ENCODE measurements at regions not wholly inside any gene's neighbourhood (a gene's known extent, or its start where the extent isn't known, plus 50 kb on each side); places are given as distances from the start of the nearest gene placed in this dataset.
"Not testable (repeated sequence)": the region's sequence is repeated elsewhere in the genome, so short reads cannot be mapped to it uniquely, and the experiment has no call there.

DNA sequence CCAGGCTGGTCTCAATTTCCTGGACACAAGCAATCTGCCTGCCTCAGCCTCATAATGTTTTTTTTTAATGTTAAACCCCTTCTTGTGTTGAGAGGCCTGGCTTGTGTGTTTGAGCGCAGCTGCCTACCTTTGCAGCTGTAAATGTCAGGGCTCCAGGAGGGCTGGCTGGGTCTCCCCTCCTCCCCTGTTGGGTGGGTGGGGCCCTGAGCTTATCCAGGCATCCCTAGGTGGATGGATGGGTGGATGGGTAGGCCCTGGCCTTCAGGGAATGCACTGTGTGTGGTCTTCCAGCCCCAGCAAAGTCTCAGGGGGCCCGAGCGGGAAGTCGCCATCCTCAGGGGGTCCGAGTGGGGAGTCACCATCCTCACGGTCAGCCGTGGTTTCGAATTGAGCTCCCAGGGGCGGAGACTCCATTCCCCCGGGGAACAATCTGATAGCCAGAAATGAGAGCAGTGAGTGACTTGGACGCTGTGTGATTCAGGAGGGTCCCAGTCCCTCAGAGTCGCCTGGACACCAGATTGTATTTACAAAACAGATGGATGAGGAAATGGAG, 279.4 kb upstream of the PLGLB2 start:
- H3K36me3 ChIP-seq, H3K4me3 ChIP-seq, H3K9me3 ChIP-seq, DNase-seq, H3K27me3 ChIP-seq: not testable (repeated sequence)

DNA sequence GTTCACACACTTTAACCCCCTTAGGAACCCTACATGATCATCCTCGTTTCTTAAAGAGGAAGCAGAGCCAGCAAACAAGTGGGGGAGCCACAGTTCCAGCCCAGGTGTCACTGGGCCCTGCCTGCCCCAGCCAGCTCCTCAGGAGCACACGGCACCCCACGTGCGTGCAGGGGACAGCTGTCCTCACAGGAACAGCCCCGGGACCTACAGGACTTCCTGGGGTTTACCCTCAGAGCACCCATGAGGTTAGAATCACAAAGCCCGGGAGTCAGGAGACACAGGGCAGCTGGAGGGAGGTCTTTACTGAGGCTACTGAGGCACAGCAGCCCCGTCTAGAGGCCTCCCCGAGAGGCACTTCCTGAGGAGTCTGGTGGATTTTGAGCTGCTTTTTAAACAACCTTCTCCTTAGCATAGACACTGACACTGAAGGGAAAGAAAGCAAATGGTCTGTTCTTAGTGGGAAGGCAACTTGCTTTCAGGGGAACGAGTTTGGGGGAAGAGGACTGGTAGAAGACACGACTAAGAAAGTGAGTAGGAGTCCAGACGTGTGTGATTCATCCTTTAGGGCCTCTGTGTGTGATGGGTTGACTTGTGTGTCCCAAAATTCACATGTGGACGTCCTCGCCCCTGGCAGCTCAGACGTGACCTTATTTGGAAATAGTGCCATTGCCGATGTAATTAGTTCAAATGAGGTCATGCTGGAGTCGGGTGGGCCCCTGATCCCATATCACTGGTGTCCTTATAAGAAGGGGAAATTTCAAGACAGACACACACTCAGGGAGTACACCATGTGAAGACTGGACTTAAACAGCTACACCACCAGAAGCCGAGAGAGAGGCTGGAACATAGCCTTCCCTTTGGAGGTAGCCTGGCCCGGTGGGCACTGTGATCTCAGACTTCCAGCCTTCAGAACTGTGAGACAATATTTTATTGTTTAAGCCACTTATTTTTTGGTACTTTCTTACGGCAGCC, 278.4 kb upstream of the PLGLB2 start:
- not testable (repeated sequence) for H3K4me3 ChIP-seq, H3K27me3 ChIP-seq, DNase-seq, H3K9me3 ChIP-seq, H3K36me3 ChIP-seq

DNA sequence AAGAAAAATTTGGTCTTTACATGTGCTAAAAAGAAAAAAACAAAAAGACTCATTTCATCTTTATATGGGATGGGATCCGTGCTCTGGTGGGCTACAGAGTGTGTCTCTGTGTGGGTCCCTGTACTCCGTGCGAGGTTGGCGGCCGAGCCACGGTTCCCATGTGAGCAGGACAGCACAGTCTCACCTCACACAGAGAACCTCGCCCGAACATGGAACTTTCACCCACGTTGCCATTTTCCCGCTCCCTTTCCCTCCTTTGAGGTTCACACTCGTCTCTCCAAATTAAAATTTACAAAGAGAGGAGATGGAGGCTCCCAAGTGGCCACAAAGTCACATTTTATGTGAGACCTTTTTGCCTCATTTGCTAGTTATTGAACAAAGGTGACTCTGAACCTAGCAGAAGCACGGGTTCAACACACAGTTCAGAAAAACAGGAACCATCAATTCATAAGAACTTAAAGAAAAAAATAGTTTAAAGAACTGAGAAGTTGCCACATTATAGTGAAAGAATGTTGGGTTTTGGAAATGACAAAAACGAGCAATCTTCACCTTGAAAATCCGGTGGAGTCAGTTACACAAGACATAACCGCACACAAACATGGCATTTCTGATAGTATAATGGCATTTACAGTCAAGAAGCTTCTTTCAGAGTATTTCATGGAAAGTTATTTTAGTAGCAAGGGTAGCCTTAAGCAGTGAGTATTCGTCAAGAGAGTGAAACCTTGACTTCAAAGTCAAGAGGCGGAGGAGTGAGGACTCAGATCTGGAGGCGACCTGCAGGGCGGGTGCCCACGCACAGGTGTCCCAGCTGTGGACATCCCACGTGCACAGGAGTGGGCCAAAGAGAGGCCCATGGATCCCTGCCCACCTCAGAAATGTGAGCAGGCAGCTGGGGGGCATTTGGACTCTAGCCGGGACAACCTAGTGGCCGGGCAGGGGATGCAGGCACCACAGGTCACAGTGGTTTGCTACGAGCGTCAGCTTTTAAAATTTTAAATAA, 277.2 kb upstream of the PLGLB2 start:
- H3K4me3 ChIP-seq, H3K9me3 ChIP-seq, H3K36me3 ChIP-seq, H3K27me3 ChIP-seq, DNase-seq: not testable (repeated sequence)

DNA sequence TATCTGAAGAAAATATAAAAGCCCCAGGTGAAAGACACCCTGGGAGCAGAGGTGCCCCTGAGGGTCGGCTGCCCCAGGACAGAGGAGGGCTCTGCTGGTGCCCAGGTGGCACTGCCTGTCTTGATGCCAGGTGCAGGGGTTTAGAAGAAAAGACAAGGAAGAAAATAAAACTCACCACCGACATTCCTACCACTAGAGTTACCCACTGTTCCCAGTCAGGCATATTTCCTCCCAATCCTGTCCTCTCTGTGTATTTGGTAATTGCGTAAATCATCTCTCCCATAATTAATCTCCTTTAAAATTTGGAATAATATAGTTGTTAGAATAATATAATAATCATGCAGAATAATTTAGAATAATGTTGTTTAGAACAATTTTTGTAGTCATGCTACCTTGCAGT, 276.4 kb upstream of the PLGLB2 start:
- H3K4me3 ChIP-seq, H3K9me3 ChIP-seq, H3K27me3 ChIP-seq, H3K36me3 ChIP-seq, DNase-seq: not testable (repeated sequence)

DNA sequence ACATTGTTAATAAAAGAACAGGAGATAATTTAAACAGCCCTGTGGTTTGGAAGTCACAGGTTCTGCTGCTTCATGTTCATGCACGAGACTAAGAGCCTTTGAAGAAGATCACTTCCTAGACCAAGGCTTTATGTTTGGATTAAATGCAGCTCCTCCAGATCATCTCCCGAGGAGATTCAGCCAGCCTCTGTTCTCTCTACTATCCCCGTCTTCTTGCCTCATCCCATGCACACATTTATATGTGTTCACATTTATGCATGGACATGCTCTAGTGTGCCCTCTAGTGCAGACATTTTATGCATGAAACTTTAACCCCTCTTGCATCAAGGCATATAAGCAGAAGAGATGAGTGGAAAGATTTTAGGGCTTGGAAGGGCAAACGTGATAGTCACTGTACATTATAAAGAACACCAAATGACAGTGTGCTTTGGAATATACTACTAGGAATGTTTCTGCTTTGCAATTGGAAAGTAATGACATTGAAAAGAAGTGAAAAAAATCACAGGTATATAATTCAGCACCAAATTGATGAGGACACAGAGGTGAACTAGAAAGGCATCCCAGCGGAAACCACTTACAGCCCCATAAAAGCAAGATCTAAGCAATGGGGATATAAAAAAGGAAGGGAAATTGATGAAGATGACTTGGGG, 271.5 kb upstream of the PLGLB2 start:
- not testable (repeated sequence) for H3K4me3 ChIP-seq, DNase-seq

DNA sequence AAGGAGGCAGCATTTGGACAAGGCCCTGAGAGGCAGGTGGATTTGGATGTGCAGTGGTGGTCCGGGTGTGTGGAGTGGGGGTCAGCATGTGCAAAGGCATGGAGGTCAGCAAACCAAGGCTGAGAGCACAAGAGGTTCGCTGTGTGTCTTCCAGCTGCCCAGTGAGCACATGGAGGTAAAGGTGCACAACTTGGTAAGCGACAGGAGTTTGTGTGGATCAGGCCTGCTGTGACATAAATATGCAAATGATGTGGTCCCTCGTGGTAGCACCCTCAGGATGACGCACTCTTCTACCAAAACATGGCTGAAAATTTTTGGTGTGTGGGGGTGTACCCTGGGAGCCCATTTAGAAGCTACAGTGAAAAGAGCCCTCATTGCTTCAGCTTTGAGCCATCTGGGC, 271.0 kb upstream of the PLGLB2 start:
- not testable (repeated sequence) for DNase-seq, H3K4me3 ChIP-seq

More for the DNA sequence above, 271.5 kb upstream of the PLGLB2 start:
- not testable (repeated sequence) for H3K36me3 ChIP-seq, H3K9me3 ChIP-seq, H3K27me3 ChIP-seq

DNA sequence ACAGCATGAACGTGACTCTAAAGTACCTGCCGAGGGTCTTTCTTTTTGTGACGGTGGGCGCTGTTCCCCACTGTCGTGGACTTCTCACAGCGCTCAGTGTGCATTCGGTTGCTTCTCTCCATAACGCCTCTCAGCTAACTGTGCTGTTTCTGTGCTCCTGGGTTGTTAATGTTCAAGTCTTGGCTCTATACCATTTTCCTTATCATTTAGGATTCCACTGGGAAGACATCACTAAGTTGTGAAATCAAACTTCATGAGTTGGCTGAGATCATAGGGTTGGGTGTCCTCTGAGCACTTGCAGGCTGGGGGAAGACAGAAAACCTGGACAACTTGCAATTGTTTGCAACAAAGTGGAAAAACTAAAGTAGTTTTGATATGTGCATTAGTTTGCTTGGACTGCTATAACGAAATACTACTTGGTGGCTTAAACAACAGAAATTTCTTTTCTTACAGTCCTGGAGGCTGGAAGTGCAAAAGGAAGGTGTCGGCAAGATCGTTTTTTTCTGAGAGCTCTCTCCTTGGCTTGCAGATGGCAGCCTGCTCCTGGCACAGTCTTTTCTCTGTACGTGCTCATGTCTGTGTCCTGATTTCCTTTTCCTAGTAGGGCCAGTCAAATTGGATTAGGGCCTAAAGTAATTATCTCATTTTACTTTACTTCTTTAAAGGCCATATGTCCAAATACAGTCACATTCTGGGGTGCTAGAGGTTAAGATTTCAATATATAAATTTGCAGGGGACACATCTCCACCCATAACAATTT, 270.0 kb upstream of the PLGLB2 start:
- not testable (repeated sequence) for H3K36me3 ChIP-seq, H3K4me3 ChIP-seq, H3K9me3 ChIP-seq, H3K27me3 ChIP-seq
- peak; percentile 30 for DNase-seq

More for the DNA sequence above, 271.0 kb upstream of the PLGLB2 start:
- not testable (repeated sequence) for H3K9me3 ChIP-seq, H3K36me3 ChIP-seq, H3K27me3 ChIP-seq

DNA sequence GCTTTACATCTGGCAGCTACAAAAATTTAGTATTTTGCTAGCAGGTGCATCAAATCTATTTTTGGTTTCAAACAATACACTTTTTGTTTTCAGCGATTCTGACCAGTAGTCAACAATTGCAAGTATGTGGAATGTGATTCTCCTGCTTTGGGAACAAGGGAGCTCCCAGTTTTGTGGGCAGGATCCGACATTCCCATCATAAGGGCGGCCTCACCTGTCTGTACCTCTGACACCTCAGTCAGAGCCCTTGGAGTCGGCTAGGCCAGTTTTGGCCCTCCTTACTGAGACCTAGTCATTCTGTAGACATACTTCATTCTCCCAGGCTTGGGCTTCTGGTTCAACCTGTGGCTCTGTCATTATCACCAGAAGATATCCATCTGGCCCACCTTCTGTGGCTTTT, 269.0 kb upstream of the PLGLB2 start:
- not testable (repeated sequence) for H3K4me3 ChIP-seq, H3K27me3 ChIP-seq, H3K36me3 ChIP-seq, H3K9me3 ChIP-seq, DNase-seq

DNA sequence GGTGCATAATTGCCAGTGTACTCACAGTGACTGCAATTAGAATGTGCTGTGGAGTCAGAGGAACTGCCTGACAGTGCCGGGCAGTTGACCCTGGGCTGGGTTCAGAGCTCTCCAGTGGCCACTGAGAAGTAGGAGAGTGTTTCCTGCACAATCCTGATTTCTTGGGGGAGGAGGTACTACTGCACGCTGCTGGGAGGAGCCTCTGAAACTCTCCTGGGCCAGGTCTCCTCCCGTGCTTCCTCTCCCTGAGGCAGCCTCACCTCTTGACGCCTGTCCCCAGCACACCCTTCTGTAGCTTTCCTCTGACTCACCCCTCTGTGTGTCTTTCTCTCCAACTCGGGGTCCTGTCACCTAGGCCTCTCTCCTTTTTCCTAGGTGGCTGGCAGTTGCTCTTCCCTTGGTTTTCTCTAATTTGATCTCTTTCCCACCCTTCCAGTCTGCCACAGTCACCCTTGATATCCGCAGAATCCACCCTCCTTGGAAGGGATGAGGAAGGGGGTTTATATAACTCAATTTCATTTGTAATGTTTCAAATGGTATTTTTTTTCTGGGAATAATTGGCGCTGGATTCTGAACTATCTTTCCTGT, 264.7 kb upstream of the PLGLB2 start:
- DNase-seq, H3K36me3 ChIP-seq, H3K9me3 ChIP-seq, H3K4me3 ChIP-seq, H3K27me3 ChIP-seq: not testable (repeated sequence)

DNA sequence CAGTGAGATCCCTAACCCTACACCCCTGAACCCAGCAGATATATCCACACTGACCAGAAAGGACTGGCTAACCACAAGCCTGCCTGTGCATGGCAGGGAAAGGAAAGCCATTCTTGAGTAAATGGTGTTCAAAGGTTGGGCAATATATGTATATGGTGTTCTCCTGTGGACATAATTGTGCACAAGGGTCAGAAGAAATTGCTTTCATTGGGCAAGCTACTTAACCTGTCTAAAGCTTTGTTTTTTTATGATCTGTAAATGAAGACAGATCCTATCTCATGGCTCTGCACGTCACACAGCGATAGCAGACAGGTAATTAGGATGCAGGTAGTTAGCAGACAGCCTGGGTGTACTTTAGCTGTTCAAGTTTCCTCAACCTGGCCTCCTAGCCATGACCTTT, 263.5 kb upstream of the PLGLB2 start:
- not testable (repeated sequence) for H3K4me3 ChIP-seq, H3K27me3 ChIP-seq, H3K9me3 ChIP-seq, DNase-seq, H3K36me3 ChIP-seq

DNA sequence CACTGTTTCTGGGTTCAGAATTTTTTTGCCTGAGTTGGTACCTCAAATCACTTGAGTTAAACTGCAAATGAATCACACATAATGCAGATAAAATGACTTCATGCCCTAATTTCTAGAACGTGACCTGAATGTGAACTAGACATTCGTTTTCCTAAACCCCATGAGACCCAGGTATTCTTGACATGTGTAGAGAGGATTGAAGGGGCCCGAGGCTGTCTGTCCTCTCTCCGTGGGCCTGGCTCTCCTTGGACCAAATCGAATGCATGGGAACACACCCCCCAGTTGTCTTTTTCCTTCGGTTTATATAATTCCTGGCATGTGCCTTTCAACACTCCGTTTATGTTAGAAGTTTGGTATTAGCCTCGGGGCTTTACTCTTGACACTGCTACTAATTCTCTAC, 262.4 kb upstream of the PLGLB2 start:
- H3K4me3 ChIP-seq, H3K27me3 ChIP-seq, H3K36me3 ChIP-seq, DNase-seq, H3K9me3 ChIP-seq: not testable (repeated sequence)

DNA sequence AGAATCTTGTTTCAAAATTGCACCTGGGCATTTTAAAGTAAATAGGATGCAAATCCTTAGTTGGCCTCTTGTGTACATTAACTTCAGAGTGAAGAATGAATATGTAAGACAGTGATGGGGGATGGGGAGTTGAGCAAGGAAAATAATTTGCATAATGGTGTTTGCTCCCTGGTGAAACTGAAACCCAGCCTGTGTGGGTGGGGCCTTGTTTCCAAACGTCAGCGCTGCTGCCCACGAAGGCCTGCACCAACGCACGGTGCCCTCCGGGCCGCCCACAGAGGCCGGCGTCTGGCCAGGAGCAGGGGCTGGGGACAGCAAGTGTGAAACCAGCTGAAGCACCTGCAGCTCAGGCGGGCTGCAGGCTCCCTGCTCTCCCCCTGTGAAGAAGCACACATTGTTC, 262.0 kb upstream of the PLGLB2 start:
- H3K27me3 ChIP-seq, DNase-seq, H3K36me3 ChIP-seq, H3K4me3 ChIP-seq, H3K9me3 ChIP-seq: not testable (repeated sequence)

DNA sequence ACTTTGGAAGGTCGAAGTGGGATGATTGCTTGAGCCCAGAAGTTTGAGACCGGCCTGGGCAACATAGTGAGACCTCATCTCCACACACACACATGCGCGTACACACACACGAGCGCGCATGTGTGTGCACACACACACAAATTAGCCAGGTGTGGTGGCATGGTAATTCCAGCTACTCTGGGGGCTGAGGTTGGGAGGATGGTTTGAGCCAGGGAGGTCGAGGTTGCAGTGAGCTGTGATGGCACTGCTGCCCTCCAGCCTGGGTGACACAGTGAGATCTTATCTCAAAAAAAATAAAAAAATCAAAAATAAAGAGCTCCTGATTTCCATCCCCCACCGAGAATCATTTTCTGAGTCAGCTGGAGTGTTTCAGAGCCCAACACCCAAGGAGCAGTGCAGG, 261.5 kb upstream of the PLGLB2 start:
- DNase-seq, H3K36me3 ChIP-seq, H3K4me3 ChIP-seq, H3K27me3 ChIP-seq, H3K9me3 ChIP-seq: not testable (repeated sequence)

DNA sequence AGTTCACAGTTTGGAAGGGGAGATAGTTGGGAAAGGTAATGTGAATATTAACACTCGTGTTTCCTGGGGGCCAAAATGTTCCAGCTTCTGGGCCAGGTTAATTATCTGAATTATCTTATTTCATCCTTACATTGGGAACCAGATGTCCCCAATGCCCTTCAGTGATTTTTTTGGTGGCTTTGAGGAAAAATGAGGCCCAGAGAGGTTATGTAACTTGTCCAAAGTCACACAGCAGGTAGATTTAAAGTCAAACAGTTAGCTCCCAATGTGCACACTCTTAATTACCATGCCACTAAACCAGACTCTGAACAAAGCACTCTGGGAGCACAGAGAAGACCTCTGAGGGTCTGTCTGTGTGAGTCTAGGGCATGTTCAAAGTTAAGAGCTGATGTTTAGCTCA, 259.9 kb upstream of the PLGLB2 start:
- not testable (repeated sequence) for H3K4me3 ChIP-seq, H3K36me3 ChIP-seq, H3K27me3 ChIP-seq, DNase-seq, H3K9me3 ChIP-seq

DNA sequence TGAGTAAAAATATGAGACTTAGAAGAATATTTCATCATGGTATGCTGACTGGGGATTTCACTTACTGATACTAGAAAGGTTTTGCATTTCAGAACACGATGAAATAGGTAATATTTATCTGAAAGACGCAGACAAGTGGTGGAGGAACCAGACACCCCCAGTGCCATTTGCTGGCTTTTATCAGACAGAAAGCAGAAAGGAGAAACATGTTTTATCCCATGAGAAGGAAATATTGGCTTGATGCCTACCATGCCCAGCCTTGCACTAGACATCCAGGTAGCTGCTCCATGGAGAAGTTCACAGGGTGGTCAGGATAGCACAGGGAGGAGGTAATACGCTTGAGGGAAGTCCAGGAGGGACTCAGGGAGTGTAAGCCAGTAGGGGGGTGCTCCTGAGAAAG, 258.9 kb upstream of the PLGLB2 start:
- DNase-seq, H3K4me3 ChIP-seq, H3K9me3 ChIP-seq, H3K27me3 ChIP-seq, H3K36me3 ChIP-seq: not testable (repeated sequence)

DNA sequence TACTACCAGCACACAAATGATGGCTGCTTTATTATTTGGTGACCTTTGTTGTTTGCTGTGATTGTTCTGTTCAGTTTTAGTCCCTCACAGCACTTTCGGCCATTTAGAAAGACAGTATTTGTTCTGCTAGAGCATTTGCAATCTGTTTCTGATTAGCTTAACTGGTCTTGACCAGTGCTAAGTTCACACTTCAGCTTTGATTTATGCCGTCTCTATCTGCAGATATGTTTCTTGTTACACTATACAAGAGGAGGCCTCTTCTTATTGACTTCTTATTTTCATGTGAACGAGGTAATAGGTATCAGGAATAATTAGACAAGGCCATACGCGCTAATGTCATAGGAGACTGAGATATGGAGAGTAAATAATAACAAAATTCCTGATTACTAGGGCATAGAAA, 253.0 kb upstream of the PLGLB2 start:
- H3K9me3 ChIP-seq, H3K27me3 ChIP-seq, DNase-seq, H3K4me3 ChIP-seq, H3K36me3 ChIP-seq: not testable (repeated sequence)

Data from MG63 (cell line).